ENCODE measurements at regions not wholly inside any gene's neighbourhood (a gene's known extent, or its start where the extent isn't known, plus 50 kb on each side); places are given as distances from the start of the nearest gene placed in this dataset.

- ATAC-seq (no peak), DNase-seq (ENCODE audit: low spot score) (no peak), FAIRE-seq (no peak)
- Histone ChIP-seq H3K9me3 (ENCODE audit: low read length) (no peaks in the 10 kb centered on the region), H3K27me3 (ENCODE audit: control insufficient read depth in 1 of 2, insufficient read depth in 2 of 2, low read length in 2 of 2) (no peaks in the 10 kb centered on the region; a peak in 2 of 5 replicates), H3K9ac (ENCODE audit: insufficient read depth, low read depth, low read length) (no peak overlapping the region), H3K4me1 (ENCODE audit: insufficient read depth, low read length) (no peaks in the 10 kb centered on the region), H4K20me1 (ENCODE audit: insufficient read depth, low read length) (no peaks in the 10 kb centered on the region), H2AFZ (ENCODE audit: low read length) (no peak overlapping the region), H3K4me3 (replicated peaks in 1 of 3; ENCODE audit: insufficient read depth in 1 of 3, low read depth in 2 of 3, low read length in 3 of 3) (no peak overlapping the region), H3K4me2 (ENCODE audit: low read depth, low read length) (no peak overlapping the region), H3K79me2 (ENCODE audit: insufficient read depth, low read length) (no peaks in the 10 kb centered on the region), H3K27ac (ENCODE audit: extremely low read length, insufficient read depth, low read length) (no peak overlapping the region), H3K36me3 (replicated peaks in 1 of 2; ENCODE audit: control insufficient read depth in 1 of 2, insufficient read depth in 2 of 2, low read length in 2 of 2) (no peaks in the 10 kb centered on the region)
- TF ChIP-seq, protein P1, sequence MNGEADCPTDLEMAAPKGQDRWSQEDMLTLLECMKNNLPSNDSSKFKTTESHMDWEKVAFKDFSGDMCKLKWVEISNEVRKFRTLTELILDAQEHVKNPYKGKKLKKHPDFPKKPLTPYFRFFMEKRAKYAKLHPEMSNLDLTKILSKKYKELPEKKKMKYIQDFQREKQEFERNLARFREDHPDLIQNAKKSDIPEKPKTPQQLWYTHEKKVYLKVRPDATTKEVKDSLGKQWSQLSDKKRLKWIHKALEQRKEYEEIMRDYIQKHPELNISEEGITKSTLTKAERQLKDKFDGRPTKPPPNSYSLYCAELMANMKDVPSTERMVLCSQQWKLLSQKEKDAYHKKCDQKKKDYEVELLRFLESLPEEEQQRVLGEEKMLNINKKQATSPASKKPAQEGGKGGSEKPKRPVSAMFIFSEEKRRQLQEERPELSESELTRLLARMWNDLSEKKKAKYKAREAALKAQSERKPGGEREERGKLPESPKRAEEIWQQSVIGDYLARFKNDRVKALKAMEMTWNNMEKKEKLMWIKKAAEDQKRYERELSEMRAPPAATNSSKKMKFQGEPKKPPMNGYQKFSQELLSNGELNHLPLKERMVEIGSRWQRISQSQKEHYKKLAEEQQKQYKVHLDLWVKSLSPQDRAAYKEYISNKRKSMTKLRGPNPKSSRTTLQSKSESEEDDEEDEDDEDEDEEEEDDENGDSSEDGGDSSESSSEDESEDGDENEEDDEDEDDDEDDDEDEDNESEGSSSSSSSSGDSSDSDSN (CRISPR knock-in tag; IDR thresholded peaks at IDR 0.05) = no peak
- TF ChIP-seq MLLT10 (CRISPR knock-in tag; IDR thresholded peaks at IDR 0.05) (no peak), FOXK2 (IDR thresholded peaks at IDR 0.05) (no peak), ZNF318 (CRISPR knock-in tag; IDR thresholded peaks at IDR 0.05) (no peak)
- ChIA-PET CTCF (ENCODE audit: low intra/inter-chr PET ratio, low total read pairs) (no interaction called here), POLR2A (no interaction called here)
- 38% methylated on average over 4 of the region's 10 CpGs for WGBS (ENCODE audit: low lambda C conversion rate)
- in situ Hi-C loops (cut with HindIII; ENCODE audit: extremely low pct_ligation_motif_present, low pct_unique_long_range_greater_than_20kb) = no loop called here
- intact Hi-C loops (cut with micrococcal nuclease; ENCODE audit: unreplicated experiment) = no loop called here
- BruUV-seq (replicated peaks) = no TSS peak
Measured at GRCh38 chr10:6819301-6819700, 239.2 kb upstream of the PRKCQ start.
